M059J (cell line): ENCODE measurements at regions not wholly inside any gene's neighbourhood (a gene's known extent, or its start where the extent isn't known, plus 50 kb on each side); places are given as distances from the start of the nearest gene placed in this dataset.
A peak's percentile ranks its signal among the peaks of the same experiment; 100 is the strongest.

ENCODE experiments used
- DNase-seq: peaks from one replicate; pipeline ENCODE4 v3.0.0-alpha.2; 2012; ENCODE audit warnings: low read depth

- no peak for DNase-seq
These were observed 93.2 kb downstream of the MRPL36 start for GRCh38 chr5:1706428-1706827.

- DNase-seq: no peak
These were observed 93.6 kb downstream of the MRPL36 start for GRCh38 chr5:1706021-1706420.

GRCh38 chr5:1704676-1705075 is 95.0 kb downstream of the MRPL36 start:
- DNase-seq: no peak

- no peak for DNase-seq
These were observed 95.4 kb downstream of the MRPL36 start for GRCh38 chr5:1704266-1704665.

GRCh38 chr5:1703352-1704050 is 96.1 kb downstream of the MRPL36 start:
- no peak for DNase-seq

- no peak for DNase-seq
These were observed 97.3 kb downstream of the MRPL36 start for GRCh38 chr5:1702318-1702717.

GRCh38 chr5:1701884-1702283 is 97.8 kb downstream of the MRPL36 start:
- no peak for DNase-seq

GRCh38 chr5:1701216-1701864 is 98.3 kb downstream of the MRPL36 start:
- no peak for DNase-seq

- DNase-seq: no peak
These were observed 100.2 kb downstream of the MRPL36 start for GRCh38 chr5:1699394-1699793.

- DNase-seq: no peak
These were observed 100.9 kb downstream of the MRPL36 start for GRCh38 chr5:1698589-1699316.

- DNase-seq: no peak
These were observed 107.3 kb downstream of the MRPL36 start for GRCh38 chr5:1692381-1692780.

- DNase-seq: no peak
These were observed 112.2 kb downstream of the MRPL36 start for GRCh38 chr5:1687301-1687970.

GRCh38 chr5:1686016-1686802 is 113.4 kb downstream of the MRPL36 start:
- DNase-seq: no peak

GRCh38 chr5:1685066-1685465 is 114.6 kb downstream of the MRPL36 start:
- DNase-seq: no peak

GRCh38 chr5:1681955-1682354 is 117.7 kb downstream of the MRPL36 start:
- DNase-seq: no peak

- DNase-seq: no peak
These were observed 126.5 kb downstream of the MRPL36 start for GRCh38 chr5:1673042-1673677.

- no peak for DNase-seq
These were observed 127.2 kb downstream of the MRPL36 start for GRCh38 chr5:1672396-1672795.

GRCh38 chr5:1671351-1671750 is 128.3 kb downstream of the MRPL36 start:
- no peak for DNase-seq

- DNase-seq: peak; percentile 20
These were observed 129.3 kb downstream of the MRPL36 start for GRCh38 chr5:1670351-1670750.

GRCh38 chr5:1669276-1670155 is 130.1 kb downstream of the MRPL36 start:
- DNase-seq: no peak
